HCT116 (cell line): ENCODE measurements at regions not wholly inside any gene's neighbourhood (a gene's known extent, or its start where the extent isn't known, plus 50 kb on each side); places are given as distances from the start of the nearest gene placed in this dataset.

ENCODE experiments used
- ATAC-seq: fragments of 200-7000 bp; cut with Tn5 transposase; 2 replicates; pipeline ENCODE4 v1.9.1; 2020; ENCODE audit warnings: mild to moderate bottlenecking, moderate library complexity
- BruUV-seq: library from RNA; stranded (reverse); fragments of 400-500 nt; replicated peaks from 2 replicates; lab custom pipeline; 2021; lab: Mats Ljungman, UMichigan
- CTCF ChIA-PET: fragments of 300-600 bp; sonication (Branson Sonifier 250); formaldehyde crosslinking; loops from one replicate; lab custom pipeline; 2021; ENCODE audit warnings: antibody characterized with exemption; lab: Charles Lee
- POLR2A ChIA-PET: fragments of 300-600, 350-600 bp; sonication (Branson Sonifier 250); formaldehyde crosslinking; loops from one replicate; lab custom pipeline; 2021; ENCODE audit warnings: antibody characterized with exemption; lab: Charles Lee
- RAD21 ChIA-PET, 2 experiments: fragments of 300-600 bp; sonication (Branson Sonifier 250); formaldehyde crosslinking; loops; one replicate each; lab custom pipeline; 2023; ENCODE audit warnings: low total read pairs in 2 of 2; ENCODE audit not compliant: uncharacterized antibody in 2 of 2, unreplicated experiment in 2 of 2, low non-redundant PET in 1 of 2; lab: Charles Lee
- DNase-seq: peaks from one replicate; pipeline ENCODE4 v3.0.0-alpha.2; 2010; ENCODE audit warnings: low read depth, low spot score
- H2AFZ ChIP-seq: fragments of 200-600 bp; shearing (Covaris generic), sonication (generic); 2 replicates; pipeline ENCODE4 v1.6.1; 2017; ENCODE audit warnings: low read depth, mixed run types, mixed read lengths, antibody characterized with exemption, low read length; ENCODE audit not compliant: poor library complexity, severe bottlenecking
- H3K27ac ChIP-seq: 2 replicates; pipeline ENCODE4 v1.5.1; 2012; ENCODE audit warnings: low read depth, low read length
- H3K27me3 ChIP-seq: fragments of 200-600 bp; sonication (generic); 2 replicates; pipeline ENCODE4 v1.6.1; 2016; ENCODE audit warnings: mixed run types, low read length, mixed read lengths; ENCODE audit not compliant: insufficient read depth
- H3K36me3 ChIP-seq, 2 experiments: fragments of 200-500 bp in 1 of 2; fragments of 200-600 bp in 1 of 2; sonication (Bioruptor generic) in 1 of 2; sonication (generic) in 1 of 2; 2 replicates each; pipeline versions ENCODE4 v1.5.1 to v1.6.1; 2014 to 2016; ENCODE audit warnings: low read length in 2 of 2, inconsistent platforms in 1 of 2, mixed read lengths in 1 of 2, mixed run types in 1 of 2; ENCODE audit not compliant: insufficient read depth in 2 of 2, control insufficient read depth in 1 of 2
- H3K4me1 ChIP-seq, 2 experiments: fragments of 200-600 bp in 1 of 2; sonication (generic) in 1 of 2; 2 replicates each; pipeline versions ENCODE4 v1.5.1 to v1.6.1; 2012 to 2017; ENCODE audit warnings: low read length in 2 of 2, inconsistent platforms in 1 of 2, mild to moderate bottlenecking in 1 of 2, mixed read lengths in 1 of 2, mixed run types in 1 of 2, moderate library complexity in 1 of 2; ENCODE audit not compliant: insufficient read depth in 2 of 2, control insufficient read depth in 1 of 2
- H3K4me2 ChIP-seq: fragments of 200-600 bp; sonication (generic); 2 replicates; pipeline ENCODE4 v1.6.1; 2017; ENCODE audit warnings: mixed run types, low read length, mixed read lengths
- H3K4me3 ChIP-seq, 2 experiments: fragments of 200-600 bp in 1 of 2; sonication (generic) in 1 of 2; replicated peaks in 1 of 2; 2 replicates each; pipeline ENCODE4 v1.5.1; 2011 to 2016; ENCODE audit warnings: low read length in 2 of 2, control low read depth in 1 of 2, low read depth in 1 of 2, mild to moderate bottlenecking in 1 of 2, mixed read lengths in 1 of 2, mixed run types in 1 of 2
- H3K79me2 ChIP-seq: fragments of 200-600 bp; sonication (generic); 2 replicates; pipeline ENCODE4 v1.6.1; 2017; ENCODE audit warnings: mild to moderate bottlenecking, mixed run types, low read length, moderate library complexity, mixed read lengths; ENCODE audit not compliant: insufficient read depth
- H3K9ac ChIP-seq: fragments of 200-600 bp; sonication (generic); 2 replicates; pipeline ENCODE4 v1.6.1; 2016; ENCODE audit warnings: low read length, mixed read lengths
- H3K9me2 ChIP-seq: fragments of 200-600 bp; sonication (generic), shearing (Covaris generic); 2 replicates; pipeline ENCODE4 v1.6.1; 2017; ENCODE audit warnings: mixed run types, mild to moderate bottlenecking, moderate library complexity; ENCODE audit not compliant: insufficient read depth
- H3K9me3 ChIP-seq, 2 experiments: fragments of 200-500 bp in 1 of 2; fragments of 200-600 bp in 1 of 2; sonication (Bioruptor generic) in 1 of 2; sonication (generic) in 1 of 2; 2 replicates each; pipeline ENCODE4 v1.6.1; 2014 to 2017; ENCODE audit warnings: low read length in 2 of 2, mixed read lengths in 2 of 2, inconsistent platforms in 1 of 2, low read depth in 1 of 2, mild to moderate bottlenecking in 1 of 2, mixed run types in 1 of 2, moderate library complexity in 1 of 2; ENCODE audit not compliant: control insufficient read depth in 1 of 2, insufficient read depth in 1 of 2
- H4K20me1 ChIP-seq: fragments of 200-600 bp; sonication (generic), shearing (Covaris generic); 2 replicates; pipeline ENCODE4 v1.6.1; 2017; ENCODE audit warnings: mixed run types, mild to moderate bottlenecking, moderate library complexity; ENCODE audit not compliant: insufficient read depth
- CBX3 ChIP-seq: IDR thresholded peaks from 2 replicates; pipeline ENCODE4 v1.6.1; 2012; ENCODE audit warnings: low read depth
- EGR1 ChIP-seq: IDR thresholded peaks from 2 replicates; pipeline ENCODE4 v1.6.1; 2012; ENCODE audit warnings: low read depth
- EZH2 ChIP-seq: fragments of 200-600 bp; sonication (generic); IDR thresholded peaks from 2 replicates; pipeline ENCODE4 v1.6.1; 2017; ENCODE audit warnings: antibody characterized with exemption, mixed run types
- EZH2phosphoT487 ChIP-seq: fragments of 200-600 bp; IDR thresholded peaks from 2 replicates; pipeline ENCODE4 v1.6.1; 2018; ENCODE audit warnings: antibody characterized with exemption, borderline replicate concordance
- FOSL1 ChIP-seq: IDR thresholded peaks from 2 replicates; pipeline ENCODE4 v1.6.1; 2012; ENCODE audit warnings: low read depth
- MAX ChIP-seq: IDR thresholded peaks from 2 replicates; pipeline ENCODE4 v1.6.1; 2012
- POLR2AphosphoS5 ChIP-seq: IDR thresholded peaks from 2 replicates; pipeline ENCODE4 v1.6.1; 2011; ENCODE audit warnings: mild to moderate bottlenecking, low read depth, low read length, moderate library complexity
- SIN3A ChIP-seq: IDR thresholded peaks from 2 replicates; pipeline ENCODE4 v1.6.1; 2012; ENCODE audit warnings: low read depth
- SP1 ChIP-seq: IDR thresholded peaks from 2 replicates; pipeline ENCODE4 v1.6.1; 2012; ENCODE audit warnings: low read depth
- SRF ChIP-seq: IDR thresholded peaks from 2 replicates; pipeline ENCODE4 v1.6.1; 2012; ENCODE audit warnings: low read depth
- ZNF274 ChIP-seq: fragments of 200-500 bp; sonication (Bioruptor generic); IDR thresholded peaks from 2 replicates; pipeline ENCODE4 v1.6.1; 2014; ENCODE audit warnings: mild to moderate bottlenecking, low read depth, low read length, inconsistent platforms
- intact Hi-C: fragments of 100-400 bp; cut with micrococcal nuclease; formaldehyde crosslinking; loops from 2 replicates; pipeline ENCODE4 v1.10.0; 2022

DNA sequence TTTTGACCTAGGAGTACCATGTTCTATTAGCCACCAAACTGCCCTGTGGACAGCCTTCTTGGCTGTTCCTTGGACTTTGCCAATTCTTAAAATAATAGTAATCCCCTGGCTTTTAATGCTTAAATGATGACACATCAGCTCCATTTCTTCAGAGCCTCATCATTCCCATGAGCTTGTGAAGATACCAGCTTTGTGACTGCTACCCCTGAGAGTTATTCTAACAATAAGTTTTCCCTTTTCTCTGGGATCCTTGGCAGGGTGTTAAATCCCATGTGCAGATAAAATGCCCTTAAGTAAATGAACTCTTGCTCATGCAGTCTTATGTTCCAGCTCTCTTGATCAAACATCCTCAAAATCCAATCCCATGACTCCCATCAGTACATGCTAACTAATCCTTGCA lies 415.3 kb downstream of the CETN3 start:
- no peaks in the 10 kb centered on the region for H3K9me2 ChIP-seq
- no peak overlapping the region for H3K4me2 ChIP-seq
- BruUV-seq, result no TSS peak
- no peak overlapping the region for H3K9ac ChIP-seq
- TF ChIP-seq SIN3A (no peak), EZH2 (no peak), SRF (no peak), MAX (no peak), FOSL1 (no peak), EGR1 (no peak), ZNF274 (no peak), SP1 (no peak)
- H4K20me1 ChIP-seq, result no peaks in the 10 kb centered on the region
- H3K36me3 ChIP-seq, result no peaks in the 10 kb centered on the region
- RAD21 ChIA-PET, result no interaction called here
- POLR2A ChIA-PET, result no interaction called here
- DNase-seq (no peak), ATAC-seq (no peak)
- no peaks in the 10 kb centered on the region for H3K79me2 ChIP-seq
- no peak overlapping the region for H3K4me3 ChIP-seq
- intact Hi-C loops, result no loop called here
- H3K27me3 ChIP-seq, result no peaks in the 10 kb centered on the region
- H3K9me3 ChIP-seq, result no peaks in the 10 kb centered on the region
- H3K27ac ChIP-seq, result no peak overlapping the region
- CTCF ChIA-PET, result no interaction called here
- no peak overlapping the region for H2AFZ ChIP-seq
- H3K4me1 ChIP-seq, result no peaks in the 10 kb centered on the region

- intact Hi-C loops, result no loop called here
- no TSS peak for BruUV-seq
These were observed 417.4 kb downstream of the CETN3 start for GRCh38 chr5:89992201-89992600.

More at GRCh38 chr5:89992201-89992600, 417.4 kb downstream of the CETN3 start:
- Histone ChIP-seq H3K79me2 (no peaks in the 10 kb centered on the region), H2AFZ (no peak overlapping the region), H3K27me3 (no peaks in the 10 kb centered on the region), H3K9me2 (no peaks in the 10 kb centered on the region), H3K4me1 (no peaks in the 10 kb centered on the region), H3K9me3 (no peaks in the 10 kb centered on the region), H3K4me3 (no peak overlapping the region), H3K9ac (no peak overlapping the region), H4K20me1 (no peaks in the 10 kb centered on the region), H3K27ac (no peak overlapping the region), H3K36me3 (no peaks in the 10 kb centered on the region), H3K4me2 (no peak overlapping the region)
- ChIA-PET CTCF (no interaction called here), POLR2A (no interaction called here), RAD21 (no interaction called here)
- ATAC-seq, result no peak
- DNase-seq, result no peak
- TF ChIP-seq POLR2AphosphoS5 (no peak), EGR1 (no peak), SP1 (no peak), EZH2 (no peak), EZH2phosphoT487 (no peak), SRF (no peak), CBX3 (no peak)
- TF ChIP-seq, all 23 proteins: peak for 0
